CD4-positive, alpha-beta T cell treated with Interferon gamma for 1 hour (primary cell): ENCODE measurements at regions not wholly inside any gene's neighbourhood (a gene's known extent, or its start where the extent isn't known, plus 50 kb on each side); places are given as distances from the start of the nearest gene placed in this dataset.

Experiments used
- DNase-seq: peaks from one replicate; pipeline ENCODE4 v3.0.0-alpha.2; 2020

DNA sequence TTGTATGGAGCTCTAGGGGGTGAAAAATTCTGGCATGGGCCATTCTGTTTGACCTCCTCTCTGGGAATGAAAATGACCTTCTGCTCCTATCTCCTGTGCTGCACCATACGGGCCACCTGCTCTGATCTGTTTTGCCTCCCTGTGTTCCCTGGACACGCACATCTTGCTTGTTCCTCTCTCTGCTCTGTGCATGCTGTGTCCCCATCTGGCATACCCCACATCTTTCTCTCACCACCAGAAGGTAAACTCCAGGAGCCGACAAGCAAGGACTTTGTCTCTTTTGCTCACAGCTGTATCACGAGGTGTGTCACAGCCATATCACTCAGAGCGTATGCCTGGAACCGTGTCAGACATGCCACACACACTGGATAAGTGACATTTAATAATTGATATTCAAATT is 208.4 kb upstream of the DTNBP1 start:
- no peak for DNase-seq

DNA sequence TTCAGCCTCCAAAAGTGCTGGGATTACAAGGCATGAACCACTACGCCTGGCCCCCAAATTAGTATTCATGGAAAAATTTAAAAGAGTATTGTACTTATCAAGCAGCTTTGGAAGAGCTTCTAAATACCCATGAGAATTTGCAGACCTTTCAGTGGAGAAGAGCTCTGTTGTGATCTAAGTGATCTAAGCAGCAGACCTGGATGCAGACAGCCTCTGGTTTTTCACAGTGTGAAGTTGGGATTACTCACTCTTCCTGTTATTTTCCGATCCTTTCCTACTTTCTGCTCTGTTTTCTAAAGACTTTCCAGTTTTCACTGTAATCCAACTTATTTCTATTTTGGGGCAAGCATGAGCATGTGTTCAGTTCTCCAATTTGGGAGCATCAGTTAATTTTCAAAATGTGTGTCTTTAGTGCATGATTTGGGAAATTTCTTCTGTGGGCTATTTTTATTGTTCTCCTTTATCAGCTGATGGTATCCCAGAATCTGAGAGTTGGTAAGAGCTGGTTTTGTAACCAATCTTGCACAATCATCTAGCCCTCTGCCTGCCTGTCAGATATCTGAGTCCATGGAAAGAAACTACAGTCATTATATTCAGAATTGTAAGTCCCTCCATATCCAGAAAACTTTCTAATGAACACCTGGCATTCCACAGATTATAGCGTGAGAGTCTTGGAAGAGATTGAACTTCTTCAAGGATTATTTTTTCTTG is 207.7 kb upstream of the DTNBP1 start:
- no peak for DNase-seq

GRCh38 chr6:15864708-15865062 is 201.9 kb upstream of the DTNBP1 start:
- DNase-seq: no peak

GRCh38 chr6:15864038-15864707 is 201.3 kb upstream of the DTNBP1 start:
- no peak for DNase-seq

GRCh38 chr6:15862810-15863209 is 200.0 kb upstream of the DTNBP1 start:
- DNase-seq: no peak

DNA sequence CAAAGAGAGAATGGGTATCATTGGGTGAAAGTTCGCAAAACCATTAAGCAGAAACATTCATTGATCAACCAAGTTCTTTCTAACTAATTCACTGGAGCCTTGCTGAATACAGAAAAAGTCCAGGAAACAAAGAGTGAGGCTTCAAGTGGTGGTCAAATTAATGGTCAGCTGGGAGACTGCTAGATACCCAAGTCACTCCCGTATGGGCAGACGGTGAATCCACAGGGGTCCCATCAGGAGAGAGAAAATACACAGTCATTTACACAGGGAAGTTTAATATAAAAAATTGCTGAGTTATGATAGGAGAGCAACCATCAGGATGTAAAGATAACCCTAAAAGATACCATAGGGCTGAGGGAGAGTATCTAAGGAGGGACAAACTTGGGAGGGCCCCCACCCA is 198.7 kb upstream of the DTNBP1 start:
- DNase-seq: no peak

- DNase-seq: no peak
Measured at GRCh38 chr6:15854826-15855710, 192.2 kb upstream of the DTNBP1 start.

GRCh38 chr6:15854378-15854777 is 191.6 kb upstream of the DTNBP1 start:
- DNase-seq: no peak

DNA sequence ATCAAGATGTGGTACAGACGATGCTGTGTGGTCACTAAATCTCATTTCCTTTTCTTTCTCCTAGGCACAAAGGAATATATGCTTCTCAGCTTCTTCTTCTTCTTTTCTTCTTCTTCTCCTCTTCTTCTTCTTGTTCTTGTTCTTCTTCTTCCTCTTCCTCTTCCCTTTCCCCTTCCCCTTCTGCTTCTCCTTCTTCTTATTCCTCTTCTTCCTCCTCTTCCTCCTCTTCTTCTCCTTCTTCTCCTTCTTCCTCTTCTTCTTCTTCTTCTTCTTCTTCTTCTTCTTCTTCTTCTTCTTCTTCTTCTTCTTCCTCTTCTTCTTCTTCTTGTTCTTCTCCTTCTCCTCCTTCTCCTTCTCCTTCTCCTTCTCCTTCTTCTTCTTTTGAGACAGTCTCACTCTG is 190.4 kb upstream of the DTNBP1 start:
- no peak for DNase-seq

DNA sequence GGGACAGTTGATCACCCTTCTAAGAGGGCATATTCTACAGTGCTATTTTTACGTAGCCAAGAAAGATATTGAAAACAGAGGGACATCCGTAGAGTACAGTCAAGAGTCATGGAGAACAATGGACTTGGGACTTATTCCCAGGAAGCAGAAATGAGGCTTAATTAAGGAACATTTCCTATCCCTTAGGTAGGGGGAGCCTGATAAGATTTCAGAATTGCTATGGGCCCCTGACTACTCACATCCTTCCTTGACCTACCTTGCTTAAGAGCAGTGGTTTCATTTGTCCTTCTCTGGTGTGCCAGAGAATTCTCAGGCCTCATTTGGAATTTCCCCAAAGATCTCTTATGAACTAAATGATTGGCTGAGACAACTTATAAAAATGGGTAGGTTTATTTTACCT is 189.5 kb upstream of the DTNBP1 start:
- DNase-seq: no peak

DNA sequence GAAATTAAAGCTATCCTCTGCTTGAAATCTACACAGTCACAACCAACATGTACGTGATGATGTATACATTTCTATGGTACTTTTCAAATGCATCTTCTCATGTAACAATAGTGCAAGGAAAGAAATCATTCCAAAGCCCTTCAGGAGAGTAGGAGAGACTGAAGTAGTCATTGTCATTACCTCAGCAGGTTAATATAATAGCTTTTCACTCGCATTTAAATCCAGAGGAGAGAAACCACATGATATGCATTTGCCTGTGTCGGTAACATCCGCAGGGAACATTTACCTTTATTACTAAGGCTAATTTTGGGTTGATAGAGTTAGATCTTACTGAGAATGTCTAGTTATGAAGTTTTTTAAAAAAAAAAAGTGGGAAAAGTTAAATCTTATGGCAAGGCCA is 186.6 kb upstream of the DTNBP1 start:
- no peak for DNase-seq

GRCh38 chr6:15845492-15845891 is 182.7 kb upstream of the DTNBP1 start:
- DNase-seq: no peak

DNA sequence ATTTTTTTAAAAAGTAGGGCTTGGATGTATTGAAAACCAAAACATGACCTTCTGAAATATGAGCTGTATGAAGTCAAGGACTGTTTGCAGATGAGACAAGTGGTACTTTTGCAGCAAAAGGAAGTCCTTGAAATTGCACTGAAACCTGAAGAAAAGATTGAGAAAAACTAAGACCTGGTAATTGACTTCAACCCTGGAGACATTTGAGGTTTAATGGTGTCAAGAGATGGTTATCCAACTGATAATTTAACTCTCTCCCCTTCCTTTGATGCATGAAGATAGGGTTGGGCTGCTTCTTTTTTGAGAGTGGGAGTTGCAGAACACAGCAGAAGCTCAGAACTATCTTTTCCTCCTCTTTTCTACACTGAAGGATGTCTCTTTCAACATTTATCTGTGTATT is 180.9 kb upstream of the DTNBP1 start:
- no peak for DNase-seq

- no peak for DNase-seq
Measured at GRCh38 chr6:15843226-15843625, 180.4 kb upstream of the DTNBP1 start.

DNA sequence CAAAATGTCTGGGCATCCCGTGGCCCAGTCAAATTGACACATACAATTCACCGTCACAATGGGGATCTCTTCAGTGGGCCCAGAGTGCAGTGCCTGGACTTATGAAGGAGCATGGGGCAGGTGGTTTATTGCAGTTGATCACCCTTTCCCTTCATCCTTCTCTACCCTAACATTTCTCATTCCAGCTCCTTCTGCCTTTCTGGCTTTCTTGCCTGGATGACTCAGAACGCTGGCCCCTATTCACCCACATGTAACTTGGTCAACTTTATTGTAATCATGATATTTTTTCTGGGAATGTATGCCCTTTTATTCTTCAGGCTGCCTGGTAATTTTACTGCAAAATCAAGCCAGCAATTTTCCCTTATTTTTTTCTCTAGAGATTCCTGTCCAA is 179.9 kb upstream of the DTNBP1 start:
- DNase-seq: no peak

- DNase-seq: no peak
Measured at GRCh38 chr6:15841937-15842726, 179.3 kb upstream of the DTNBP1 start.

DNA sequence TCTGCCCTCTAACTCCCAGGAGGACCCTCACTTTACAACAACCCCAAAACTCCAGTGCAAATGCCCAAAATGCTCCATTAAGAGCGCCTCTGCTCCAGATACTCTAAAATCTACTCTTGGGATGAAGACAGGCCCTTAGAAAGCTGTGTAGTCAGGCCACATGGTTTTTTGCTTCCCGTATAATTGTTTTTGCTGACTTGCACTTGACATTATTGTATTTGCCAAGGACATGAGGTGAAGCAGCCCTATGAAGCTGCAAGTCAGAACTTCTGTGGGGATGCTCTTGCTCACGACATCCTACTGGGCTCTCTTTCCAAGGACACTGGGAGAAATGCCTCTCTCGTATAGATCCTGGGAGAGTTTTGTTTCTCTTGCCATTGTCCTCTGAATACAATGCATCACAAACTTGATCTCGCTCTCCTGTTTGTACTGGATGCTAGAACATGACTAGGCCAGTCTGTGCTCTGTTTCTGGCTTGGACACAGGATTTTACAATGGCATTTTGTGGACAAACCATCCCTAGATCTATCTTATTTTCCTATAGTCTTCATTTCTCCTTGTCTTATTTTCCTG is 177.2 kb upstream of the DTNBP1 start:
- no peak for DNase-seq

- DNase-seq: no peak
Measured at GRCh38 chr6:15837205-15837604, 174.4 kb upstream of the DTNBP1 start.

- DNase-seq: no peak
Measured at GRCh38 chr6:15832841-15833240, 170.0 kb upstream of the DTNBP1 start.

- no peak for DNase-seq
Measured at GRCh38 chr6:15829156-15829555, 166.3 kb upstream of the DTNBP1 start.

- DNase-seq: no peak
Measured at GRCh38 chr6:15827496-15828255, 164.8 kb upstream of the DTNBP1 start.

GRCh38 chr6:15826814-15827318 is 164.0 kb upstream of the DTNBP1 start:
- DNase-seq: no peak
